ENCODE measurements at regions not wholly inside any gene's neighbourhood (a gene's known extent, or its start where the extent isn't known, plus 50 kb on each side); places are given as distances from the start of the nearest gene placed in this dataset.

DNA sequence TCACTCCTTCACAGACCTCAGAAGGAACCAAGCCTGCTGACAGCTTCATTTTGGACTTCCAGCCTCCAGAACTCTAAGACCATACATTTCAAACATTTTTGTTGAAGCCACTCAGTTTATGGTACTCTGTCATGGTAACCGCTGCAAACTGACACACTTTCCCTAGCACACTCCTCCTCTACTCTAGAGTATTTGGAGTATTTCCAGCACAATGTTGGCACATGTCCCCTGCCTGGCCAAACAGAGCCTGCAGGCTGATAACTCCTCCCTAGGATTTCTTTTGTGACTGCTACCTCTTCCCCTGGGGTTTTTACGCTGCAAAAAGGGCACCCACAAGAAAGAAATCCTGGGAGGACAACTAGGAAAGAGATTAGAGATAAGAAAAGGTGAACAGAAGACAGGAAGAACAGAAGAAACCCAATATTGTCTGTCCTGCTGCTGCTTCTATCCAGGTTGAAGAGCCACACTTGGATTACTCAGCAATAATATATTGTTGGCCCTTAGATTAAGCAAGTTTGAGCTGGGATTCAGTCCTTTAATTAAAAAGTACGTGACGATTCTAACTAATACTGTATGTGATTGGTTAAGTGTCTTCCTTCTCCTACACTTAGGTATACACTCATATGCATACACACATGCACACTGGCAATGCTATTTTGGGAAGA is 844.1 kb downstream of the LTN1 start:
- no peak for DNase-seq
- H3K27me3 ChIP-seq, result no peaks in the 10 kb centered on the region
- no peaks in the 10 kb centered on the region for H3K9me3 ChIP-seq
- WGBS, 2 donors (ENCODE audit: low coverage in 1 of 2), result 50 to 66% methylated on average over 2 to 4 of the region's 4 CpGs
- intact Hi-C loops (cut with DNase I; ENCODE audit: low total_unique reads), result no loop called here
- no peak overlapping the region for H3K27ac ChIP-seq
- in situ Hi-C loops (cut with MboI; ENCODE audit: low pct_ligation_motif_present in 1 of 4, low pct_unique_long_range_greater_than_20kb in 1 of 4, low sequenced_read_pairs in 3 of 4), result no loop called here
- H3K36me3 ChIP-seq, result no peaks in the 10 kb centered on the region
- no peak for TF ChIP-seq CTCF (IDR thresholded peaks at IDR 0.05)
- TF ChIP-seq EP300 (IDR thresholded peaks at IDR 0.05; ENCODE audit: low read depth), result no peak
- no peak for TF ChIP-seq POLR2AphosphoS5 (IDR thresholded peaks at IDR 0.05)
- TF ChIP-seq POLR2A (IDR thresholded peaks at IDR 0.05), result no peak
- peaks cover 0 to 3% (median 0%) of the 10 kb centered on the region in 4 donors for H3K4me1 ChIP-seq
- H3K4me3 ChIP-seq, result no peak overlapping the region

GRCh38 chr21:28144653-28145052 is 848.0 kb downstream of the LTN1 start:
- Histone ChIP-seq H3K27ac (no peak overlapping the region), H3K4me3 (no peak overlapping the region), H3K4me1 (peaks cover 0 to 7% (median 3%) of the 10 kb centered on the region in 4 donors), H3K27me3 (no peaks in the 10 kb centered on the region), H3K36me3 (no peaks in the 10 kb centered on the region), H3K9me3 (no peaks in the 10 kb centered on the region)
- intact Hi-C loops (cut with DNase I; ENCODE audit: low total_unique reads) (no loop called here), in situ Hi-C loops (cut with MboI; ENCODE audit: low pct_ligation_motif_present in 1 of 4, low pct_unique_long_range_greater_than_20kb in 1 of 4, low sequenced_read_pairs in 3 of 4) (no loop called here)
- no peak for DNase-seq
- TF ChIP-seq EP300 (IDR thresholded peaks at IDR 0.05; ENCODE audit: low read depth) (no peak), POLR2AphosphoS5 (IDR thresholded peaks at IDR 0.05) (no peak)
- WGBS, 2 donors (ENCODE audit: low coverage in 1 of 2), result 88 to 91% methylated on average over 4 of the region's 4 CpGs

GRCh38 chr21:28144089-28144488 is 848.6 kb downstream of the LTN1 start:
- Histone ChIP-seq H3K4me3 (no peak overlapping the region), H3K4me1 (peaks cover 0 to 7% (median 3%) of the 10 kb centered on the region in 4 donors), H3K9me3 (no peaks in the 10 kb centered on the region), H3K27ac (no peak overlapping the region), H3K27me3 (no peaks in the 10 kb centered on the region), H3K36me3 (no peaks in the 10 kb centered on the region)
- TF ChIP-seq EP300 (IDR thresholded peaks at IDR 0.05; ENCODE audit: low read depth) (no peak), CTCF (IDR thresholded peaks at IDR 0.05) (no peak), POLR2A (IDR thresholded peaks at IDR 0.05) (no peak), POLR2AphosphoS5 (IDR thresholded peaks at IDR 0.05) (no peak)
- no peak for DNase-seq
- in situ Hi-C loops (cut with MboI; ENCODE audit: low pct_ligation_motif_present in 1 of 4, low pct_unique_long_range_greater_than_20kb in 1 of 4, low sequenced_read_pairs in 3 of 4) (no loop called here), intact Hi-C loops (cut with DNase I; ENCODE audit: low total_unique reads) (no loop called here)

DNA sequence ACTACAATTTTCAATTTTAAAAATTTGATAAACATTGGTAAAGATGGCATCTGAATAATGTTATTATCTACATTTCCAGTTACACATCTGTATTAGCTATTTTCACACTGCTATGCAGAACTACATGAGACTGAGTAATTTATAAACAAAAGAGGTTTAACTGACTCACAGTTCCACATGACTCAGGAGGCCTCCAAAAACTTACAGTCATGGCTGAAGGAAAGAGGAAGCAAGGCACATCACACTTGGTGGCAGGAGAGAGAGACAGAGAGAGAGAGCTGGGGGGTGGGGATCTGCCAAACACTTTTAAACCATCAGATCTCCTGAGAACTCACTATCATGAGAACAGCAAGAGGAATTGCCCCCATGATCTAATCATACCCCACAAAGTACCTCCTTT is 850.0 kb downstream of the LTN1 start:
- in situ Hi-C loops (cut with MboI; ENCODE audit: low pct_ligation_motif_present in 1 of 4, low pct_unique_long_range_greater_than_20kb in 1 of 4, low sequenced_read_pairs in 3 of 4), result no loop called here

More for the DNA sequence above, 850.0 kb downstream of the LTN1 start:
- H3K4me1 ChIP-seq, result peaks cover 0 to 5% (median 2%) of the 10 kb centered on the region in 4 donors
- H3K36me3 ChIP-seq, result no peaks in the 10 kb centered on the region
- TF ChIP-seq EP300 (IDR thresholded peaks at IDR 0.05; ENCODE audit: low read depth) (no peak), CTCF (IDR thresholded peaks at IDR 0.05) (no peak), POLR2A (IDR thresholded peaks at IDR 0.05) (no peak), POLR2AphosphoS5 (IDR thresholded peaks at IDR 0.05) (no peak)
- intact Hi-C loops (cut with DNase I; ENCODE audit: low total_unique reads), result no loop called here
- H3K9me3 ChIP-seq, result no peaks in the 10 kb centered on the region
- peak overlapping the region in 3 of 4 donors; percentile 2 to 50 (median 42) for H3K27ac ChIP-seq
- H3K4me3 ChIP-seq, result no peak overlapping the region
- H3K27me3 ChIP-seq, result no peaks in the 10 kb centered on the region
- DNase-seq, result no peak

Measured in transverse colon (tissue), 4 donors.